ENCODE measurements at regions not wholly inside any gene's neighbourhood (a gene's known extent, or its start where the extent isn't known, plus 50 kb on each side); places are given as distances from the start of the nearest gene placed in this dataset.

- TF ChIP-seq POLR2A (IDR thresholded peaks at IDR 0.05; ENCODE audit: low read length) (no peak), GATA1 (IDR thresholded peaks at IDR 0.05; ENCODE audit: low read depth, low read length) (no peak)
These were observed 54.1 kb downstream of the MRPL57 start for GRCh38 chr13:21230516-21230915.
